ENCODE measurements at regions not wholly inside any gene's neighbourhood (a gene's known extent, or its start where the extent isn't known, plus 50 kb on each side); places are given as distances from the start of the nearest gene placed in this dataset.

DNA sequence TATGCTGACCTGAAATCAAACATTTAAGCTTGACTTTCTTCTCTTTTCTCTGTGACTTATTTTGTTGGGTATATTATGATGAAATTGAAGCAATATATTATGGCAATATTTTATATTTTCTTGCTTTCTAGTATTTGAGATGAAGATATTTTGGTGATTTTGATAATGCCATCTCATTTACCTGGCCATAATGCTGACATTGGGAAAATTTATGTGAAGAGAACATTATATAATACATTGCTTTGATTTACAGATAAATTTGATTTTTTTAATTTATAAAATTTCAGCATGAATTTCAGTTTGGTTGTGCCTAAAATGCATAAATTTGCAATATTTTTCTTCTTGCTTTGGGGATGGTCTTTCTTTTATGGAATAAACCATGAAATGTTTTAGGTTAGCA, 1413.7 kb upstream of the TMEFF2 start:
- TF ChIP-seq, protein P1, sequence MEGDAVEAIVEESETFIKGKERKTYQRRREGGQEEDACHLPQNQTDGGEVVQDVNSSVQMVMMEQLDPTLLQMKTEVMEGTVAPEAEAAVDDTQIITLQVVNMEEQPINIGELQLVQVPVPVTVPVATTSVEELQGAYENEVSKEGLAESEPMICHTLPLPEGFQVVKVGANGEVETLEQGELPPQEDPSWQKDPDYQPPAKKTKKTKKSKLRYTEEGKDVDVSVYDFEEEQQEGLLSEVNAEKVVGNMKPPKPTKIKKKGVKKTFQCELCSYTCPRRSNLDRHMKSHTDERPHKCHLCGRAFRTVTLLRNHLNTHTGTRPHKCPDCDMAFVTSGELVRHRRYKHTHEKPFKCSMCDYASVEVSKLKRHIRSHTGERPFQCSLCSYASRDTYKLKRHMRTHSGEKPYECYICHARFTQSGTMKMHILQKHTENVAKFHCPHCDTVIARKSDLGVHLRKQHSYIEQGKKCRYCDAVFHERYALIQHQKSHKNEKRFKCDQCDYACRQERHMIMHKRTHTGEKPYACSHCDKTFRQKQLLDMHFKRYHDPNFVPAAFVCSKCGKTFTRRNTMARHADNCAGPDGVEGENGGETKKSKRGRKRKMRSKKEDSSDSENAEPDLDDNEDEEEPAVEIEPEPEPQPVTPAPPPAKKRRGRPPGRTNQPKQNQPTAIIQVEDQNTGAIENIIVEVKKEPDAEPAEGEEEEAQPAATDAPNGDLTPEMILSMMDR (conservative IDR thresholded peaks at IDR 0.05): no peak
- TF ChIP-seq EZH2 (IDR thresholded peaks at IDR 0.05; ENCODE audit: low read depth): no peak

Measured in PC-9 (cell line).